G401.6 (cell line): ENCODE measurements at regions not wholly inside any gene's neighbourhood (a gene's known extent, or its start where the extent isn't known, plus 50 kb on each side); places are given as distances from the start of the nearest gene placed in this dataset.

Experiments used
- FAIRE-seq: peaks from 2 replicates; lab custom pipeline; 2012; peaks lifted over from hg19 to GRCh38; lab: Jason Lieb, UNC

DNA sequence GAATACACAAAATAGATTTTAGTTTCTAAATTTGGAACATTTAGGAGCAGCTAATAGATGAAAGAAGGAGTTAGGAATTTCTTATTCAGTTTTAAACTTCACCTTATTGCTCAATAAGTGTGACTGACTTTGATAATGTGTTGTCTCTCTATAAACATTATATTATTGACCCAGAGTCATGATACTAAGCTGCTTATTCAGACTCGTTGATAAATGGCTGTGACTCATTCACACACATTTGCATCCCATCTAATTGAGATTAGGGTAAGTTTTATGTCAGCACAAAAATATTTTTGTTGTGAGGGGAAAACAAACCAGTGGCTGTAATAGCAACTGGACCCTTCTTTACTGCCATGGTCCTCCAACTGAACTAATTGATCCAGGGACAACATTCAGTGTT is 137.6 kb downstream of the GOLIM4 start:
- FAIRE-seq = no peak

DNA sequence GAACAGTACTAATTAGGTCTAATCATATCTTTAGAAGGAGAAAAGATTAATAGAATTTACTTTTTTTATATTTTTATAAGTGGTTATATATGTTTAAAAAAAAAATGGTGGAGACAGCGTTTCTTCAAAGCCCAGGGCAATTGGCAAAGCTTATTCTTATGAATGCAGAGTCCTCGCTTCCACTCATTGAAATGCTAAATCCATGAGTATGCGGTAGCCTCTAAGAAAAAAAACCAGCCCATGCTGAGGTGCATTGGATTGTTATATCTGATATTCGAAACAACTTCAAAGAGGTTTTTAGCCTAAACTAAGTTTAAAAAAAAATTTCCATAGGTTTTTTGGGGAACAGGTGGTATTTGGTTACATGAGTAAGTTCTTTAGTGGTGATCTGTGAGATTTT is 142.8 kb downstream of the GOLIM4 start:
- no peak for FAIRE-seq

DNA sequence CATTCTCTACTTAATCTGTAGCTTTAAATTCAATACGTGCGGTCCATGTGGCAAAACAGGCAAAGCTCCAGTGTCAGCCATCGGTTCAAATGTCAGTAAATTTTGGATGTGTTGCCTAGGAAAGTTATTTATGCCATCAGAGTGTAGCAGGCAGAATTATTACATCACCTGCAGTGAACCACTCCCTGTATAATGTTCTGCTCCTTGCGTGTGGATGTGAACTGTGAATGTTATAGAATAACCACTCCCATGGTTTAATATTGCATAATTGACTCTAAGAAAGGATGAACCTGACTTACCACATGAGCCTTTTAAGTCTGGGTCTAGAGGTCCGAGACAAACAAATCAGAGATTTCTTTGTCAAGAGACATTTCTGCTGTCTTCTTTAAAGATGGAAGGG is 145.5 kb downstream of the GOLIM4 start:
- FAIRE-seq = no peak

DNA sequence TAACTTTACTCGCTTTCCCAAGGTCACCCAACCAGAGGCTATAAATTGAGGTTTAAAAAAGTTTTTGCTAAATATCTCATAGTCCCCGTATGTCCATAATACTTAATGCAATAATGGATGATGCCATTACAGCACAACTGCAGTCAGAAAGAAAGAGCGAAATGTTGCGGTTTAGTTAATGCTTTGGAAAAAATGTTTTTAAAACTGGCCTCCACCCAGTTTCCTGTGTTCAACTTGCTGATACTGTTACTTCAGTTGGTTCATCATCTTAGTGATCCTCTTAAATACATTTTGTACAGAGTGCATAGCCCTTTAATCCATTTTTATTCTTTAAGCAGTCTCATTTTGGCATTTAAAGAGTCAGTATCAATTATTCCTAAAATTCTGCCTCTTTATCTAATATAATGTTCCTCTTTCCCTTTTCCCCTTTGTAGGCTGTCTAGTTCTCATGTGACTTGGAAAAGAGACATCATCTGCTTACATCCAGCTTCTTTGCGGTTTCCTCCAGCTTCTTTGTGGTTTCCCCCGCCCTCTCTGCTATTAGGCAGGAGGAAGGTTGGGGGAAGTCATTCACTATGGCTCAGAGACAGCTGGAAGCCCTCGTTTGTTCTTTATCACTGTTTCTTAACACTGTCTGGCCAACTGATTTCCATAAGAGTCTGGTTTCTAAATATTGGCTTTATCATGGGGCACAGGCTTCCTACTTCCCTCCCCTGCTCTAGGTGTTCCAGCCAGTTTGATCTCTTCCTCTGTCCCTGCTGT is 154.3 kb downstream of the GOLIM4 start:
- FAIRE-seq = no peak

DNA sequence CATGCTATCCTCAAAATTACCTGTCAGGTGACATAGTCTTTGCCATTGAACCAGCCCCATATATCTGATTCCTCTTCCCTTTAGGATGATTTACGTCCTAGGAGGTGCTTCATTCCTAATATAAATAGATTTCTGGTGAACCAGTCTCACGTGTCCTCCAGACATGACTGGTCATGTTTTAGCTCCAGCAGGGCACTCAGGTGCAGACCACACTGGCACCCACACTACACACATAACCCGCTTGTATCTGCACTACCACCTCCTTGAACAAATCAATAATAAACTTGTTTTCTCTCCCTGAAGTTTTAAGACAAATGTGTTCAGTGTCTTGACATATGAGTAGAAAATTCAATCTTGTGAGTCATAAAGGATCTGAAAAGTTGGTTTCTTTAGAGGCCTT is 155.5 kb downstream of the GOLIM4 start:
- no peak for FAIRE-seq

DNA sequence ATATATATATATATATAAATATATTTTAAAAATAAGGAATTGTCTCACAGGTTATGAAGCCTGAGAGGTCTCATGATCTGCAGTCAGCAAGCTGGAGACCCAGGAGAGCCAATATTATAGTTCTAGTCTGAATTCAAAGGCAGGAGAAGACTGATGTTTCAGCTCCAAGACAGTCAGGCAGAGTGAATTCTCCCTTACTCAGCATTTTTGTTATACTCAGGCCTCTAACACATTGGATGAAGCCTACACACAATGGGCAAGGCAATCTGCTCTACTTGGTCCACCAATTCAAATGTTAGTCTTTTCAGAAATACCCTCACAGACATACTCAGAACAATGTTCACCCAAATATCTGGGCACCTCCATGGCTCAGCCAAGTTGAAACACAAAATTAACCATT is 157.2 kb downstream of the GOLIM4 start:
- FAIRE-seq = no peak

DNA sequence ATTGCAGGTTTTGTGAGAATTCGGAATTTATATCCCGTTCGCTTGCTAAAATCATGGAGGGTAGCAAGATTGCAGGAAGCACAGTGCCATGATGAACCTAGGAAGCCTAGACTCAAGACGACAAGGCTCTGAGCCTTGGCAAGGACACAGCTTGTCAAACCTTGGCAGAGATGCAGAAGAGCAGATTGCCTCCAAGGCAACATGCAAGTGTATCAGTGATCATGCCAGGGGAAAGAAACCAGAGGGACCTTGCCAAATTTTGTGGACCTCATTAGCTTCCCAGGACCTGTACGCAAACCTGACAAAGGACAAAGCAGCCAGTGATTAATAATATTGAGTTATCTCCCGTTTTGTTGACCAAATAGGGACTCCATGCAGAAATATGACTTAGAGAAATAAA is 159.7 kb downstream of the GOLIM4 start:
- FAIRE-seq = no peak

DNA sequence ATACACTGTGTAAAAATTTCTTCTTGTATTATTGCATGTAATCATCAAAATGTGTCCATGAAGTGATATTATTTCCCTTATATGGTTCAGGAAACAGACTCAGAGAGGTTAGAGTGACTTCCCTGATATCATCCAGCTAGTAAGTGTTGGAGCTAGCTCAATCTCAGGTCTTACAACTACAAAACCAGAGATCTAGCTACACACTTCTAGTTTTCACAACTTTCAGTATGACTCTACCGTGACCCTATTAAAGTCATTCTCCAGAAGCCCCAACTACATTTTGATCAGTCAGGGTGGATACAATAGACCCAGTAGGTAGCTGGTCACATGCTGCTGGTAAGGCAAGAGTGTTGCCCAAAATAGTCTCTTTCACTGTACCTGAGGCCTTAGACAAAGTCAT is 165.3 kb downstream of the GOLIM4 start:
- FAIRE-seq = no peak

DNA sequence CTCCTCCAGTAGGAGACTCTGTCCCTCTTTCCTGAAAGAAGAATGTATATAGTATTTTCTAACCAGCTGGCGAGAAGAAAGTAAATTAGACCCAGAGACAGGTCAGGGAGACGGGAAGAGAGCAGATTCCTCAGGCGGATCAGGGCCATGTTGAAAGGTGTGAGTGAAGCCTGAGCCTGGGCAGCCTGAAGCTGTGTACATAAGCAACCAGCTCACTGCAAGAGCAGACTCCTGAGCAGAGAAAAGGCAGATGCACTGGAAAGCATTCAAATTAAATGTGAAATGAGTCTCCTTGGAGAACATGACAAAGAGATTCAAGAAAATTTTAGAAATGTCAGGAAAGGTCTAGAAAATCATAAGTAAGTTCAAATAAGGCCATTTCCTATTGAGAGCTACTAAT is 165.8 kb downstream of the GOLIM4 start:
- FAIRE-seq = no peak

DNA sequence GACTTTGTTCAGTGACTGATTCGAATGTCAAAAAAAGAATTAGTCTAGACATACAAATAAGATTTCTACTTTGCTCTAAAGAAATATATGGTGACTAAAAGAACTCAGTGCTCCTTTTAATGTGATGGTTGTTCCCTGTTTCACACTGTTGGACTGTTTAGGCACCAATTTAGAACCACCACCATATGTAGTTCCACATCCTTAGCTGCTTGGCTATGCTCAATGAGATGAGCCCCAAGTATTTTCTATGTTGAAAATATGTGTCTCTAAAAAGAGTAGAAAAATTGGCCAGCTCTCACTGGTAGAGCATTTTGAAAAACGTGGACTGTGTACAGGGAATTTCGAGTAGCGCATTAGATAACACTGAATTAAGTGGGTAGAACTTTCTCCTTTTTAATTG is 167.3 kb downstream of the GOLIM4 start:
- no peak for FAIRE-seq

DNA sequence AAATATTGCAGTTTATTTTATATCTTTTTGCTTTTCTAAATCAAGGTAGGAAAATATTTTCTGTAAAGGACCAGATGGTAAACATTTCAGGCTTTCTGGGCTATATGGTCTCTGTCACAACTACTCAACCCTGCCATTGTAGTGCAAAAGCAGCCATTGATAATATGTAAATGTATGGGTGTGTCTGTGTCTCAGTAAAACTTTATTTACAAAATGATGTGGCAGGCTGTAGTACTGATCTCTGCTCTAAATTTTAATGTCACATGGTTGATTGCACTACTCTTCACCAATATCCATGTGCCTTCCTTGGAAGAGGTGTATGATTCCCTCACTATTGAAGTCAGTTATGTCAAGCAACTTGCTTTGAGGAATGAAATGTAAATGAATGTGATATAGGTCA is 175.0 kb downstream of the GOLIM4 start:
- FAIRE-seq = no peak

DNA sequence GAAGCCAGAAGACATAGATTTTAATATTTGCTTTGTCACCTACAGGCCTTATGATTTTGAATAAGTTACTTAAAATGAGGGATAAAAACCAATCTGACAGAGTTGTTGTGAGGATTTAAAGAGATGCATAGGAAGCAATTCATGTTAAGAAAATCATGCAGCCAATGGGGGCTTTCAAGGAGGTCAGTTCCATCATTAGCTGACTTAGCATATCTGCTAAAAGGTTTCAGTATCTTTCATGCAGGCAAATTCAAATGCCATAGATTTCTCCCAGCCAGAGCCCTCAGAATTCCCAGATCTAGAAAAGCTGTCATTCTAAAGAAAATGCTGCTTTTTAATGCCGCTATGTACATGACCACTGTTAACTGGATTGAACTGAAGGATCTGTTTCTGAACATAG is 176.1 kb downstream of the GOLIM4 start:
- FAIRE-seq = no peak

DNA sequence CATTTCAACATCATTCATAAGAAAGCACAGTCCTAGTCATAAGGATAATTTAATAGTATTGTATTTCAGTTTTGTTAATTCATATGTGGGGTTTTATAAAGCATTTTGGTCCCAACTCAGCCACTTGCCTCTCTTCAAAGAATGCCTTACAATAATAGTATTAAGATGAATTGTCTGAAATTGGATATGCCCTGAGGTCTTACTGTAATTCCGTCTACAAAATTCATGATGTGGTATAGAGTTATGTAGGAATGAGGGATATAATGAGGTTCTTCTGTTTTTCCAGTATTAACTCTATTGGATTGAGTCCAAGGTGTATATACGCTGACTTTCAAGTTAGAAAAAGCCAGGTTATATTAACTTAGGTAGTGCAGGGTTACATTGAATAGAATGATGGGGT is 177.0 kb downstream of the GOLIM4 start:
- no peak for FAIRE-seq

DNA sequence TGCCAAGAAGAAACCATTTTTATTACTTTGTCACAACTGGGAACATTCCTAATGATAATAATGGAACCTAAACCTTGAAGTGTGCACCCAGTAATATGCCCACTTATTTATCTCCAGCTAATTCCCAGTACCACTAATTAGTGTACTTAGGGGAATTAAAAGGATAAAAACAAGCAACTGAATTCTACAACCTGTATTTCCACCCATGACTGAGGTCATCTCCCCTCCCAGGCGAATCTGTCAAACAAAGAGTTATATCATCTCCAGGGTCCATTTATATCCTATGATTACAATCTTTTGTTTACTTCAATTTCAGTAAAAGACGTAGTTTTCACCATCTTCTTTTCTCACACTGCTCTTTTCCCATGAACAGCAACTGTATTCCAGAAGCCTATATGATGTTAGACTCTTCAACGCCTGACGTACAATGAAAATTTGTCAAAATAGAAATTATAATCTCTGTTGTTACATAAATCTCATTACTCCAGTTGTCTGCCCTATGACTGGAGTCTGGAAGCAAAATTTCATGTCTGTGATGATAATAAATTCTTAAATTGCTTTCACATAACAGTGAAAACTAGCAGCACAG is 177.6 kb downstream of the GOLIM4 start:
- no peak for FAIRE-seq

DNA sequence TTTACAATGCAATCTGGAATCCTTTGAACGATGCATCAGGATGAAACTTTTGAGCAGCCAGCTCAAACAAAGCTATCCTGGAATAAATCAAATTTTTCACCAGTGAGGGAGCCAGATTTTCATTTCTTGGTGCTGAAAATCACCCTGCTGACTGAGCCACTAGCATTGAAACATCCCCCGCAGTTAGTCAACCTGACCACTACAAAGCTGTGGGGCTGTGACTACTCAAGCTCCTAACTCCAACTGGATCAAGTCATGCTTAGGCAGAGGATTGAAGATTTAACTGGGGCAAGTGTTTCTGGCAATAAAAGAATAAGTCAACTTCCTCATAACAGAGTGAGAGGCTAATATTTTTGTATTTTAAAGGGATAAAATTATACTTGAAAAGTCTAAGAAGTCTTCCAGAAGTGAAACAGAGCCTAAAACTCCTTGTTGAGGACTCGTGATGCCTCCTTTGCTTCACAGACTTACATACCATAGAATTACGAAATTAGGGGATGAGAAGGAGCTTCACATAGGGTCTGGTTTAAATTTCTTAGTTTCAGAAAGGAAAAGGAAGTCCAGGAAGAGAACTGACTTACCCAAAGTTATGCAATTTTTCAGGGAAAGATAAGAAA is 177.8 kb downstream of the SERPINI1 start:
- no peak for FAIRE-seq

DNA sequence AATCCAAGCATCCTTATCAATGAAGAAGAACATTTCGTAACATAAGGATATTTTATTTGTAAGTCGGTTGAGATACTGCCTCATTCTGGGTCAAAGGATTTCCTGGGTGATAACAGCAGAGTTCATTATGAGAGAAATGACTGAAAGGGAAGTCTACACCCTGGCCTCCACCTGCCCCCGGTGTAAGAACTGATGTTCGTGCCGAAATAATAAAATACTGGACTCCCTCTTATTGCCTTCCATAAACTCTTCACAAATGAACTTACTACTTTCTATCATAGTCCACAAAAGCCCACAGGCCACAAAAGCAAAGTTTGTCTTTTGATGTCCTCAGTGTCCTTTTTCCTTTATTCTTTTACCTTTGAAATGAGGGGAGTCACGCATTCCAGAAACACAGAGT is 174.4 kb downstream of the SERPINI1 start:
- FAIRE-seq = no peak

DNA sequence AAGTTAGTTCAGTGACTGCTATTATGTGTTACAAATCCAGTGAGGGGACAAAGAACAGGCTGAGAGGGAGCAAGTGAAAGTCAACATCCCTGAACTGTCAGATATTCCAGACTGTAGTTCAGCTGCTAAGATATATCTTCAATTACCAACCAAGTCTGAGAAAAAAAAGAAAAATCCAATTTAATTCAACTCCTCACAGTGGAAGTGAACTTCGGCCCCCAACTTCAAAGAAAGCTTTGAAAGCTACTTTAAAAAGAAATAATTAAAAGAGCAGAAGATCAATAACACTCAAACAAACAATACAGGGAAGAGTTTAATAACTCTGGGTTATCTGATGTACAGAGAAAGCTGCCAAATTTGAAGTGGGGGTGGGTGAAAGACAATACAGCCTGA is 174.0 kb downstream of the SERPINI1 start:
- no peak for FAIRE-seq

DNA sequence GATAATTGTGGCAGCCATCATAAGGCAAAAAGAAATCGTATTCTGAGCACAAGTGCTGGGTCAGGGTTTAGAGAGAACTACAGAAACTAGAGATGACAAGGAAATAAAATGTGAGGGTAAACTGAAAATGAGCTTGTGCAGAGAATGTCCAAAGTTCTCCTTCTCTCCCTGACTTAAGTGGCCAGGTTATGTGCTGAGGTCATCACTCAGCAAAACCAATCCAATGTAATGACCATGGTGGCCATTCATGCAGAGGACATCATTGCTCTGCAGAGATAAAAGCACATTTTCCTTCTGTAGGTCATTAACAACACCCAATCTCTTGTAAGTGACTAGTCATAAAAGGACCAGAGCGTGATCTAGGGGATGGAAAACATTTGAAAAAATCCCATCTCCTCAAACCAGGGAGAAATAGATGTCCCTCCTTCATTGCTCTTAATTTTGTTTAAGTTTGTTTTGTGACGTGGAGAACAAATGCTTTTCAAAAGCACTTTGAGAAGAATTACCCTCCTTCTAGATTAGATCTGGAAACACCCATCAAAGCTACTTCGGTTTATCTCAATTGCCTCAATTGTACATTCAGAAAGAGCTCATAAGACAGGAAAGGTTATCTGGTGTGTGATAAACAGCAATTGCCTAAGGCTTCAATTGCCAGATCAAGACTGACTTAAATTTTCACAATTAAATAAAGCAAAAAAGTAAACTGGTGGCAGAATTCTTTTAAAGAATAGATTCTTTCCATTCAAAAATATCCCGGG is 173.4 kb downstream of the SERPINI1 start:
- FAIRE-seq = no peak

DNA sequence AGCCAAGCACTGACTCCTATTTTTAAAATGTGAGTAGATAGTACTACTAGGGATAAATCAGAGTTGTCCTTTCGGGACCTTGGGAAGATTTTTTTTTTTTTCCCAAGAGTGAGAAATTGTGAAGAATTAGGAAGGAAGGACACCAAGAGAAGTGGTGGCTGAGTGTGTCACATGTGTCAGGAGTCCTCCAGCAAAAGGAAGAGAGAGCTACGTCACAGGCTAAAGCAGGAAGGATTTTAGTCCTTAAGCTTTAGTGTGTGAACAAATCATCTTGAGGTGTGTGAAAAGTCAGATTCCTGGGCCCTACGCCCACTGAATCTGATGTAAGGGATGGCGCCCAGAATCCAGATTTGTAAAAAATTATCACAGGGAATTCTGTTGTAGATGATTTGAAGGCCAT is 172.7 kb downstream of the SERPINI1 start:
- no peak for FAIRE-seq

DNA sequence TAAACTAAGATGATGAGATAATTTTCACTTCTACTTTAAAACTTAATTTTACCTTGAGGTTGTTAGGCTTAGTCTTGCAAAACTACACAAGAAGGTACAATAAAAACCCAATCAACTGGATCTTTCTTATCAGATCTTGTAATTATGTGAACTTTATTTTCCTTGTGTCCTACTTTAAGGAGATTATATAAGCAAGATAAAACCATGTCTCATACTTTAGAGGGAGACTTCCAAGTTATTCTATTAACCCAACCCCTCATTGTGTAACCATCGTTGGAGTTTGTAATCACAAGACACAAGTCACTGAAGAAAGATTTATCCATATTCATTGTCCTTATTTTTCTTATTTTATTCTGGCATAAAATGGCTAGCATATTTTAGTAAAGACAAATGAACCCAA is 165.6 kb downstream of the SERPINI1 start:
- no peak for FAIRE-seq

DNA sequence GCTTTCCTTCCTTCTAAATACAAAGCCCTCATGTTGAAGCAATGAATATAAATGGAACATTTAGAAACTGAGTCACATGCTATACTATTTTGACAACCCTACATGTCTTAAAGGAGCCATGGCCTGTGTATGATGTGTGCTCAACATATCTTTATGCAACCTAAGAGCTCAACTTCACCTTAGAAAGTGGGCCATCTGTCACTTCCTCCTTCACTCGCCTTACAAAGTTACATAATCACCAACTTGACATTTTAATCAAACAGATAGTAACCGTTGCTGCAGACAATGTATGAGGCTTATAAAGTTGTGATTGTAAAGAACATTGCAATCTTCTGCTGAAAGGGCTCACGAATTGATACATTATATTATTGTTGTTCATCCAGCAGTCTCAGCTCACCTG is 163.6 kb downstream of the SERPINI1 start:
- no peak for FAIRE-seq

DNA sequence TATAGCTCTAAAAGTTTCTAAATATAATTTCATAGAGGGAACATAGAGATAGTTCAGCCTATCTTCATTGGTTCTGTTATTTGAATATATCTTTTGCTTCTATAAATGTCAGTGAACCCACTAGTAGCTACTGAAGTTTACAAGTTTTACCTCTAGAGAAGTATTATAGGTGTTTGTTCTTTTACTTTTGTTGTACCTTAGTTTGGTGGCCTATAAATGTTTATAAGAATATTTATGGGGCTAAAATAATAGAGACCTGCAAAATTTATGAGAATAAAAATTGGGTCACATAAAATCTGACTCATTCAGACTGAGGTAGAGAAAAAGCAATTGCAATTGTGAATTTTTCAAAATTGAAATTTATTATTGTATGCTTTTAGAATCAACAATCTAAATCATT is 162.6 kb downstream of the SERPINI1 start:
- no peak for FAIRE-seq

DNA sequence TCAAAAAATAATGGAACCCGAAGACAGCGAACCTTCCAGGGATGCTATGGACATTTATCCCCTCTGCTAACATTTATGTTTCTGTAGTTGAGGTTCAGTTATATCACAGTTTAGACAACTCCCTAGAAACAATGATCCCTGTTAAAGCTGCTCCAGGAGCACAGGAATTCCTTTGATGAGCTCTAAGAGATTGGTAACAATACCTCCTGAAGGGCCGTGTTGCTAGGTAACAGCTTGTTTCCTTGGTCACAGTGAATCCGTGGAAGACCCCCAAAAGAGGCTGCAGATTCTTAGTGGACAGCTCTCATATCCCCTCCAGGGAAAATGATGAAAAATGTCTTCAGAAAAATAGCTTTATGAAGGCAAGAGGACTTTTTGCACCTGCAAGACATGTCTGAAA is 160.2 kb downstream of the SERPINI1 start:
- no peak for FAIRE-seq
